K562 (cell line): ENCODE measurements at regions not wholly inside any gene's neighbourhood (a gene's known extent, or its start where the extent isn't known, plus 50 kb on each side); places are given as distances from the start of the nearest gene placed in this dataset.

Experiments
- ATF2 ChIP-seq: sonication (generic); formaldehyde crosslinking; IDR thresholded peaks from 2 replicates; pipeline ENCODE4 v1.8.1; 2022; ENCODE audit warnings: missing genetic modification reagents
- GTF2E2 ChIP-seq: fragments of 200-800 bp; sonication (Bioruptor generic); IDR thresholded peaks from 2 replicates; pipeline ENCODE4 v1.6.1; 2016; ENCODE audit warnings: missing genetic modification characterization, missing compliant biosample characterization
- PHB ChIP-seq: fragments of 250-450 bp; sonication (Bioruptor Pico); IDR thresholded peaks from 2 replicates; pipeline ENCODE4 v1.5.0; 2021
- POLR3A ChIP-seq: IDR thresholded peaks from 2 replicates; pipeline ENCODE4 v1.6.1; 2011; ENCODE audit warnings: borderline replicate concordance, mild to moderate bottlenecking, moderate library complexity; ENCODE audit not compliant: insufficient read length, insufficient read depth; ENCODE audit errors: extremely low read depth
- ZNF347 ChIP-seq: fragments of 450-650 bp; formaldehyde crosslinking; IDR thresholded peaks from 2 replicates; pipeline ENCODE4 v1.4.0; 2020; ENCODE audit warnings: low read depth, mild to moderate bottlenecking, moderate library complexity
- ZNF384 ChIP-seq: IDR thresholded peaks from 2 replicates; pipeline ENCODE4 v1.6.1; 2012; ENCODE audit warnings: low read depth, low read length, improper control_type of control experiment
- TF ChIP-seq, protein P1 (sequence below): fragments of 450-650 bp; formaldehyde crosslinking; IDR thresholded peaks from 2 replicates; pipeline ENCODE4 v1.4.0; 2020; ENCODE audit warnings: mild to moderate bottlenecking, moderate library complexity
- TF ChIP-seq, protein P2 (sequence below): IDR thresholded peaks from 2 replicates; pipeline ENCODE4 v1.6.1; 2011; ENCODE audit not compliant: insufficient read length; ENCODE audit errors: extremely low read depth
- TF ChIP-seq, protein P3 (sequence below): sonication (generic); formaldehyde crosslinking; IDR thresholded peaks from 2 replicates; pipeline ENCODE4 v1.8.1; 2023; ENCODE audit warnings: mild to moderate bottlenecking, missing genetic modification reagents, moderate library complexity

DNA sequence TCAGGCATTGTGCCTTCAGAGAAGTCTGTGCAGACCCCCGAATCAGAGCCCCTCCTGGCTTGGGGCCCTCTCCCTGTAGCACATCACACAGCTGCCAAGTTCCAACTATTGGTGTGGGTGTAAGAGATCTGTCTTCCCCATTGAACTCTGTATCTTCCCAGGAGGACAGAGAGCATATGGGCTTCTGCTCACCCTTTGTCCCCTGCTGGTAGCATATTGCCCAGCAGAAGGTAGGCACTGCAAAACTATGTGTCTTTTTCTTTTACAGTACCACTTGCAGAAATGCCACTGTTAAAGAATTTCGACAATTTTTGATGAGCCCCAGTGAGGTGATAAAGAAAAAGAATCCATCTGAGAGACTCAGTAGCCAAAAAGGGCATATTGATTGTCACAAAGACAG is 59.6 kb downstream of the NPY start (continued):
- TF ChIP-seq ZNF384 (no peak), PHB (no peak), ZNF347 (CRISPR knock-in tag) (no peak), ATF2 (CRISPR knock-in tag) (no peak), GTF2E2 (tag) (no peak), POLR3A (no peak)
- TF ChIP-seq, protein P1, sequence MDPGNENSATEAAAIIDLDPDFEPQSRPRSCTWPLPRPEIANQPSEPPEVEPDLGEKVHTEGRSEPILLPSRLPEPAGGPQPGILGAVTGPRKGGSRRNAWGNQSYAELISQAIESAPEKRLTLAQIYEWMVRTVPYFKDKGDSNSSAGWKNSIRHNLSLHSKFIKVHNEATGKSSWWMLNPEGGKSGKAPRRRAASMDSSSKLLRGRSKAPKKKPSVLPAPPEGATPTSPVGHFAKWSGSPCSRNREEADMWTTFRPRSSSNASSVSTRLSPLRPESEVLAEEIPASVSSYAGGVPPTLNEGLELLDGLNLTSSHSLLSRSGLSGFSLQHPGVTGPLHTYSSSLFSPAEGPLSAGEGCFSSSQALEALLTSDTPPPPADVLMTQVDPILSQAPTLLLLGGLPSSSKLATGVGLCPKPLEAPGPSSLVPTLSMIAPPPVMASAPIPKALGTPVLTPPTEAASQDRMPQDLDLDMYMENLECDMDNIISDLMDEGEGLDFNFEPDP (CRISPR knock-in tag), result no peak
- TF ChIP-seq, protein P2, sequence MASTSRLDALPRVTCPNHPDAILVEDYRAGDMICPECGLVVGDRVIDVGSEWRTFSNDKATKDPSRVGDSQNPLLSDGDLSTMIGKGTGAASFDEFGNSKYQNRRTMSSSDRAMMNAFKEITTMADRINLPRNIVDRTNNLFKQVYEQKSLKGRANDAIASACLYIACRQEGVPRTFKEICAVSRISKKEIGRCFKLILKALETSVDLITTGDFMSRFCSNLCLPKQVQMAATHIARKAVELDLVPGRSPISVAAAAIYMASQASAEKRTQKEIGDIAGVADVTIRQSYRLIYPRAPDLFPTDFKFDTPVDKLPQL, result no peak
- TF ChIP-seq, protein P3, sequence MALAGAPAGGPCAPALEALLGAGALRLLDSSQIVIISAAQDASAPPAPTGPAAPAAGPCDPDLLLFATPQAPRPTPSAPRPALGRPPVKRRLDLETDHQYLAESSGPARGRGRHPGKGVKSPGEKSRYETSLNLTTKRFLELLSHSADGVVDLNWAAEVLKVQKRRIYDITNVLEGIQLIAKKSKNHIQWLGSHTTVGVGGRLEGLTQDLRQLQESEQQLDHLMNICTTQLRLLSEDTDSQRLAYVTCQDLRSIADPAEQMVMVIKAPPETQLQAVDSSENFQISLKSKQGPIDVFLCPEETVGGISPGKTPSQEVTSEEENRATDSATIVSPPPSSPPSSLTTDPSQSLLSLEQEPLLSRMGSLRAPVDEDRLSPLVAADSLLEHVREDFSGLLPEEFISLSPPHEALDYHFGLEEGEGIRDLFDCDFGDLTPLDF (CRISPR knock-in tag), result no peak
